HCT116 (cell line): ENCODE measurements at regions not wholly inside any gene's neighbourhood (a gene's known extent, or its start where the extent isn't known, plus 50 kb on each side); places are given as distances from the start of the nearest gene placed in this dataset.

Source experiments
- ATAC-seq: fragments of 200-7000 bp; cut with Tn5 transposase; 2 replicates; pipeline ENCODE4 v1.9.1; 2020; ENCODE audit warnings: mild to moderate bottlenecking, moderate library complexity
- BruUV-seq: library from RNA; stranded (reverse); fragments of 400-500 nt; replicated peaks from 2 replicates; lab custom pipeline; 2021; lab: Mats Ljungman, UMichigan
- CTCF ChIA-PET: fragments of 300-600 bp; sonication (Branson Sonifier 250); formaldehyde crosslinking; loops from one replicate; lab custom pipeline; 2021; ENCODE audit warnings: antibody characterized with exemption; lab: Charles Lee
- POLR2A ChIA-PET: fragments of 300-600, 350-600 bp; sonication (Branson Sonifier 250); formaldehyde crosslinking; loops from one replicate; lab custom pipeline; 2021; ENCODE audit warnings: antibody characterized with exemption; lab: Charles Lee
- RAD21 ChIA-PET, 2 experiments: fragments of 300-600 bp; sonication (Branson Sonifier 250); formaldehyde crosslinking; loops; one replicate each; lab custom pipeline; 2023; ENCODE audit warnings: low total read pairs in 2 of 2; ENCODE audit not compliant: uncharacterized antibody in 2 of 2, unreplicated experiment in 2 of 2, low non-redundant PET in 1 of 2; lab: Charles Lee
- DNase-seq: peaks from one replicate; pipeline ENCODE4 v3.0.0-alpha.2; 2010; ENCODE audit warnings: low read depth, low spot score
- H2AFZ ChIP-seq: fragments of 200-600 bp; shearing (Covaris generic), sonication (generic); 2 replicates; pipeline ENCODE4 v1.6.1; 2017; ENCODE audit warnings: low read depth, mixed run types, mixed read lengths, antibody characterized with exemption, low read length; ENCODE audit not compliant: poor library complexity, severe bottlenecking
- H3K27ac ChIP-seq: 2 replicates; pipeline ENCODE4 v1.5.1; 2012; ENCODE audit warnings: low read depth, low read length
- H3K27me3 ChIP-seq: fragments of 200-600 bp; sonication (generic); 2 replicates; pipeline ENCODE4 v1.6.1; 2016; ENCODE audit warnings: mixed run types, low read length, mixed read lengths; ENCODE audit not compliant: insufficient read depth
- H3K36me3 ChIP-seq, 2 experiments: fragments of 200-500 bp in 1 of 2; fragments of 200-600 bp in 1 of 2; sonication (Bioruptor generic) in 1 of 2; sonication (generic) in 1 of 2; 2 replicates each; pipeline versions ENCODE4 v1.5.1 to v1.6.1; 2014 to 2016; ENCODE audit warnings: low read length in 2 of 2, inconsistent platforms in 1 of 2, mixed read lengths in 1 of 2, mixed run types in 1 of 2; ENCODE audit not compliant: insufficient read depth in 2 of 2, control insufficient read depth in 1 of 2
- H3K4me1 ChIP-seq, 2 experiments: fragments of 200-600 bp in 1 of 2; sonication (generic) in 1 of 2; 2 replicates each; pipeline versions ENCODE4 v1.5.1 to v1.6.1; 2012 to 2017; ENCODE audit warnings: low read length in 2 of 2, inconsistent platforms in 1 of 2, mild to moderate bottlenecking in 1 of 2, mixed read lengths in 1 of 2, mixed run types in 1 of 2, moderate library complexity in 1 of 2; ENCODE audit not compliant: insufficient read depth in 2 of 2, control insufficient read depth in 1 of 2
- H3K4me2 ChIP-seq: fragments of 200-600 bp; sonication (generic); 2 replicates; pipeline ENCODE4 v1.6.1; 2017; ENCODE audit warnings: mixed run types, low read length, mixed read lengths
- H3K4me3 ChIP-seq, 2 experiments: fragments of 200-600 bp in 1 of 2; sonication (generic) in 1 of 2; replicated peaks in 1 of 2; 2 replicates each; pipeline ENCODE4 v1.5.1; 2011 to 2016; ENCODE audit warnings: low read length in 2 of 2, control low read depth in 1 of 2, low read depth in 1 of 2, mild to moderate bottlenecking in 1 of 2, mixed read lengths in 1 of 2, mixed run types in 1 of 2
- H3K79me2 ChIP-seq: fragments of 200-600 bp; sonication (generic); 2 replicates; pipeline ENCODE4 v1.6.1; 2017; ENCODE audit warnings: mild to moderate bottlenecking, mixed run types, low read length, moderate library complexity, mixed read lengths; ENCODE audit not compliant: insufficient read depth
- H3K9ac ChIP-seq: fragments of 200-600 bp; sonication (generic); 2 replicates; pipeline ENCODE4 v1.6.1; 2016; ENCODE audit warnings: low read length, mixed read lengths
- H3K9me2 ChIP-seq: fragments of 200-600 bp; sonication (generic), shearing (Covaris generic); 2 replicates; pipeline ENCODE4 v1.6.1; 2017; ENCODE audit warnings: mixed run types, mild to moderate bottlenecking, moderate library complexity; ENCODE audit not compliant: insufficient read depth
- H3K9me3 ChIP-seq, 2 experiments: fragments of 200-500 bp in 1 of 2; fragments of 200-600 bp in 1 of 2; sonication (Bioruptor generic) in 1 of 2; sonication (generic) in 1 of 2; 2 replicates each; pipeline ENCODE4 v1.6.1; 2014 to 2017; ENCODE audit warnings: low read length in 2 of 2, mixed read lengths in 2 of 2, inconsistent platforms in 1 of 2, low read depth in 1 of 2, mild to moderate bottlenecking in 1 of 2, mixed run types in 1 of 2, moderate library complexity in 1 of 2; ENCODE audit not compliant: control insufficient read depth in 1 of 2, insufficient read depth in 1 of 2
- H4K20me1 ChIP-seq: fragments of 200-600 bp; sonication (generic), shearing (Covaris generic); 2 replicates; pipeline ENCODE4 v1.6.1; 2017; ENCODE audit warnings: mixed run types, mild to moderate bottlenecking, moderate library complexity; ENCODE audit not compliant: insufficient read depth
- ATF3 ChIP-seq: IDR thresholded peaks from 2 replicates; pipeline ENCODE4 v1.6.1; 2012
- CBX3 ChIP-seq: IDR thresholded peaks from 2 replicates; pipeline ENCODE4 v1.6.1; 2012; ENCODE audit warnings: low read depth
- CEBPB ChIP-seq: IDR thresholded peaks from 2 replicates; pipeline ENCODE4 v1.6.1; 2012; ENCODE audit warnings: low read depth
- CTCF ChIP-seq, 3 experiments: fragments of 200-600 bp in 1 of 3; sonication (generic) in 1 of 3; IDR thresholded peaks in 2 of 3; conservative IDR thresholded peaks in 1 of 3; 2 replicates each; pipeline ENCODE4 v1.5.1; 2012 to 2017; ENCODE audit warnings: low read depth in 2 of 3, low read length in 2 of 3, antibody characterized with exemption in 1 of 3, borderline replicate concordance in 1 of 3, control low read depth in 1 of 3, mild to moderate bottlenecking in 1 of 3, mixed read lengths in 1 of 3, mixed run types in 1 of 3, moderate library complexity in 1 of 3; ENCODE audit not compliant: insufficient read depth in 1 of 3
- EGR1 ChIP-seq: IDR thresholded peaks from 2 replicates; pipeline ENCODE4 v1.6.1; 2012; ENCODE audit warnings: low read depth
- ELF1 ChIP-seq: IDR thresholded peaks from 2 replicates; pipeline ENCODE4 v1.6.1; 2012; ENCODE audit warnings: low read depth, borderline replicate concordance
- EZH2 ChIP-seq: fragments of 200-600 bp; sonication (generic); IDR thresholded peaks from 2 replicates; pipeline ENCODE4 v1.6.1; 2017; ENCODE audit warnings: antibody characterized with exemption, mixed run types
- EZH2phosphoT487 ChIP-seq: fragments of 200-600 bp; IDR thresholded peaks from 2 replicates; pipeline ENCODE4 v1.6.1; 2018; ENCODE audit warnings: antibody characterized with exemption, borderline replicate concordance
- FOSL1 ChIP-seq: IDR thresholded peaks from 2 replicates; pipeline ENCODE4 v1.6.1; 2012; ENCODE audit warnings: low read depth
- JUND ChIP-seq: IDR thresholded peaks from 2 replicates; pipeline ENCODE4 v1.6.1; 2012
- POLR2A ChIP-seq: IDR thresholded peaks from 2 replicates; pipeline ENCODE4 v1.7.0; 2011; ENCODE audit warnings: borderline replicate concordance; ENCODE audit not compliant: insufficient read depth, insufficient read length; ENCODE audit errors: extremely low read depth
- RAD21 ChIP-seq: IDR thresholded peaks from 2 replicates; pipeline ENCODE4 v1.6.1; 2012; ENCODE audit warnings: low read depth, mild to moderate bottlenecking
- REST ChIP-seq: IDR thresholded peaks from 2 replicates; pipeline ENCODE4 v1.6.1; 2012; ENCODE audit warnings: low read depth
- SIN3A ChIP-seq: IDR thresholded peaks from 2 replicates; pipeline ENCODE4 v1.6.1; 2012; ENCODE audit warnings: low read depth
- SP1 ChIP-seq: IDR thresholded peaks from 2 replicates; pipeline ENCODE4 v1.6.1; 2012; ENCODE audit warnings: low read depth
- SRF ChIP-seq: IDR thresholded peaks from 2 replicates; pipeline ENCODE4 v1.6.1; 2012; ENCODE audit warnings: low read depth
- TCF7L2 ChIP-seq: IDR thresholded peaks from 2 replicates; pipeline ENCODE4 v1.7.0; 2011; ENCODE audit warnings: borderline replicate concordance, inconsistent platforms; ENCODE audit not compliant: insufficient read depth, insufficient read length; ENCODE audit errors: extremely low read depth
- YY1 ChIP-seq: IDR thresholded peaks from 2 replicates; pipeline ENCODE4 v1.6.1; 2011; ENCODE audit warnings: low read length, low read depth, moderate library complexity, mild to moderate bottlenecking; ENCODE audit not compliant: insufficient replicate concordance; ENCODE audit errors: extremely low read depth
- ZFX ChIP-seq: fragments of 450-650 bp; IDR thresholded peaks from 2 replicates; pipeline ENCODE4 v1.6.1; 2017
- intact Hi-C: fragments of 100-400 bp; cut with micrococcal nuclease; formaldehyde crosslinking; loops from 2 replicates; pipeline ENCODE4 v1.10.0; 2022

GRCh38 chr19:32240316-32240715, 105.1 kb upstream of the ZNF507 start:
- H3K79me2 ChIP-seq, result no peaks in the 10 kb centered on the region
- no peaks in the 10 kb centered on the region for H3K4me1 ChIP-seq
- ATAC-seq, result no peak
- DNase-seq, result no peak
- H2AFZ ChIP-seq, result no peak overlapping the region
- H3K9me3 ChIP-seq, result no peaks in the 10 kb centered on the region
- H3K9me2 ChIP-seq, result no peaks in the 10 kb centered on the region
- BruUV-seq, result no TSS peak
- H4K20me1 ChIP-seq, result no peaks in the 10 kb centered on the region
- H3K27ac ChIP-seq, result no peak overlapping the region
- no peaks in the 10 kb centered on the region for H3K36me3 ChIP-seq
- POLR2A ChIA-PET, result no interaction called here
- TF ChIP-seq ELF1, result no peak
- TF ChIP-seq SIN3A, result no peak
- no peak for TF ChIP-seq REST
- no peak for TF ChIP-seq ZFX
- TF ChIP-seq EZH2, result no peak
- TF ChIP-seq SRF, result no peak
- no peak for TF ChIP-seq YY1
- no peak for TF ChIP-seq CEBPB
- TF ChIP-seq EZH2phosphoT487, result no peak
- no peak for TF ChIP-seq CBX3
- no peak for TF ChIP-seq EGR1
- no peak for TF ChIP-seq POLR2A
- no peak for TF ChIP-seq ATF3
- no peak for TF ChIP-seq SP1
- no peak for TF ChIP-seq RAD21
- no peak for TF ChIP-seq FOSL1
- no peak for TF ChIP-seq JUND
- no peak for TF ChIP-seq CTCF (IDR thresholded peaks at IDR 0.05 in 2 of 3, conservative IDR thresholded peaks at IDR 0.05 in 1 of 3; ENCODE audit: borderline replicate concordance in 1 of 3, insufficient read depth in 1 of 3, low read depth in 2 of 3, low read length in 2 of 3)
- no peak for TF ChIP-seq TCF7L2
- H3K27me3 ChIP-seq, result no peaks in the 10 kb centered on the region
- H3K9ac ChIP-seq, result no peak overlapping the region
- H3K4me2 ChIP-seq, result no peak overlapping the region
- CTCF ChIA-PET, result no interaction called here
- no peak overlapping the region for H3K4me3 ChIP-seq
- RAD21 ChIA-PET, result no interaction called here
- intact Hi-C loops, result no loop called here
